HepG2 (cell line): ENCODE measurements at regions not wholly inside any gene's neighbourhood (a gene's known extent, or its start where the extent isn't known, plus 50 kb on each side); places are given as distances from the start of the nearest gene placed in this dataset.

Source experiments
- ATAC-seq: fragments of 200-7000 bp; cut with Tn5 transposase; 3 replicates; pipeline ENCODE4 v1.9.1; 2020; ENCODE audit warnings: mild to moderate bottlenecking, moderate library complexity
- BruUV-seq: library from RNA; stranded (reverse); fragments of 400-500 nt; replicated peaks from 2 replicates; lab custom pipeline; 2021; lab: Mats Ljungman, UMichigan
- CTCF ChIA-PET: fragments of 300-600 bp; formaldehyde crosslinking; extraction: SDS; loops from one replicate; lab custom pipeline; 2021; ENCODE audit warnings: low total read pairs, inconsistent platforms, low intra/inter-chr PET ratio; lab: Yijun Ruan, JAX
- POLR2A ChIA-PET: fragments of 350-600 bp; sonication (Branson Sonifier 250); formaldehyde crosslinking; loops from one replicate; lab custom pipeline; 2020; ENCODE audit warnings: antibody characterized with exemption, inconsistent platforms; lab: Yijun Ruan, JAX
- DNase-seq: peaks from one replicate; pipeline ENCODE4 v3.0.0-alpha.2; 2015; ENCODE audit warnings: low spot score
- FAIRE-seq: peaks from 3 replicates; lab custom pipeline; 2011; peaks lifted over from hg19 to GRCh38; lab: Jason Lieb, UNC
- H2AFZ ChIP-seq: one replicate; pipeline ENCODE4 v1.6.1; 2011; ENCODE audit warnings: low read length, inconsistent platforms
- H3K27ac ChIP-seq: fragments of 300-600 bp; 3 replicates; pipeline ENCODE4 v1.8.0; 2011; ENCODE audit warnings: mixed run types, mild to moderate bottlenecking, mixed read lengths, low read length, inconsistent platforms; ENCODE audit not compliant: insufficient read depth; ENCODE audit errors: extremely low read length
- H3K27me3 ChIP-seq, 2 experiments: fragments of 200-600 bp in 1 of 2; 2 replicates in 1 of 2; 3 replicates in 1 of 2; pipeline versions ENCODE4 v1.6.0 to v1.8.0; 2011; ENCODE audit warnings: low read length in 2 of 2, mild to moderate bottlenecking in 2 of 2, moderate library complexity in 2 of 2, inconsistent platforms in 1 of 2; ENCODE audit not compliant: insufficient read depth in 2 of 2, control insufficient read depth in 1 of 2
- H3K36me3 ChIP-seq, 2 experiments: fragments of 200-600 bp in 1 of 2; replicated peaks in 1 of 2; 2 replicates in 1 of 2; 3 replicates in 1 of 2; pipeline versions ENCODE4 v1.5.1 to v1.8.0; 2011; ENCODE audit warnings: low read length in 2 of 2, inconsistent platforms in 1 of 2; ENCODE audit not compliant: insufficient read depth in 2 of 2, control insufficient read depth in 1 of 2
- H3K4me1 ChIP-seq: 2 replicates; pipeline ENCODE4 v1.5.1; 2012; ENCODE audit warnings: low read length, inconsistent platforms; ENCODE audit not compliant: insufficient read depth
- H3K4me2 ChIP-seq: 2 replicates; pipeline ENCODE4 v1.6.0; 2011; ENCODE audit warnings: low read depth, low read length, inconsistent platforms
- H3K4me3 ChIP-seq, 3 experiments: fragments of 200-600 bp in 1 of 3; sonication (generic), shearing (Covaris generic) in 1 of 3; replicated peaks in 1 of 3; 2 replicates each; pipeline ENCODE4 v1.5.1; 2011 to 2016; ENCODE audit warnings: low read length in 3 of 3, inconsistent platforms in 2 of 3, low read depth in 2 of 3, mild to moderate bottlenecking in 2 of 3, control low read depth in 1 of 3, mixed read lengths in 1 of 3; ENCODE audit not compliant: insufficient read depth in 1 of 3
- H3K79me2 ChIP-seq: one replicate; pipeline ENCODE4 v1.6.1; 2011; ENCODE audit warnings: low read length, inconsistent platforms; ENCODE audit not compliant: insufficient read depth
- H3K9ac ChIP-seq: 2 replicates; pipeline ENCODE4 v1.6.0; 2011; ENCODE audit warnings: mild to moderate bottlenecking, low read depth, low read length, inconsistent platforms; ENCODE audit not compliant: insufficient read depth
- H3K9me3 ChIP-seq: 2 replicates; pipeline ENCODE4 v1.5.1; 2012; ENCODE audit warnings: mild to moderate bottlenecking, low read length
- H4K20me1 ChIP-seq: 2 replicates; pipeline ENCODE4 v1.6.0; 2011; ENCODE audit warnings: inconsistent platforms, mild to moderate bottlenecking, low read length, moderate library complexity; ENCODE audit not compliant: insufficient read depth
- ADNP ChIP-seq: sonication (generic); formaldehyde crosslinking; IDR thresholded peaks from 2 replicates; pipeline ENCODE4 v1.4.0; 2020; ENCODE audit warnings: missing genetic modification reagents
- ATRX ChIP-seq: sonication (generic); formaldehyde crosslinking; IDR thresholded peaks from 2 replicates; pipeline ENCODE4 v1.4.0; 2020; ENCODE audit warnings: missing genetic modification reagents, borderline replicate concordance
- GPN1 ChIP-seq: sonication (generic); formaldehyde crosslinking; IDR thresholded peaks from 2 replicates; pipeline ENCODE4 v1.5.1; 2020; ENCODE audit warnings: missing genetic modification reagents, borderline replicate concordance
- JUNB ChIP-seq: sonication (generic); formaldehyde crosslinking; IDR thresholded peaks from 2 replicates; pipeline ENCODE4 v1.8.0; 2022; ENCODE audit warnings: missing genetic modification reagents, mild to moderate bottlenecking, borderline replicate concordance
- KDM4B ChIP-seq: sonication (generic); formaldehyde crosslinking; IDR thresholded peaks from 2 replicates; pipeline ENCODE4 v1.4.0; 2020; ENCODE audit warnings: missing genetic modification reagents
- NR1H2 ChIP-seq: sonication (generic); formaldehyde crosslinking; IDR thresholded peaks from 2 replicates; pipeline ENCODE4 v1.8.1; 2022; ENCODE audit warnings: low read depth, missing genetic modification reagents, borderline replicate concordance
- POLR2AphosphoS2 ChIP-seq: IDR thresholded peaks from 2 replicates; pipeline ENCODE4 v1.6.1; 2011; ENCODE audit warnings: low read depth, low read length, improper control_type of control experiment
- SNAPC2 ChIP-seq: sonication (generic); formaldehyde crosslinking; IDR thresholded peaks from 2 replicates; pipeline ENCODE4 v1.8.1; 2022; ENCODE audit warnings: mild to moderate bottlenecking, missing genetic modification reagents
- SP2 ChIP-seq: sonication (generic); formaldehyde crosslinking; IDR thresholded peaks from 2 replicates; pipeline ENCODE4 v1.5.1; 2020; ENCODE audit warnings: mild to moderate bottlenecking, missing genetic modification reagents
- SRSF1 ChIP-seq: fragments of 200-400 bp; formaldehyde crosslinking; optimal IDR thresholded peaks from 2 replicates; pipeline ENCODE3; 2017; ENCODE audit warnings: mild to moderate bottlenecking, low read depth, low read length, moderate library complexity
- TRIM22 ChIP-seq: fragments of 450-650 bp; IDR thresholded peaks from 2 replicates; pipeline ENCODE4 v1.6.1; 2017
- ZFYVE20 ChIP-seq: sonication (generic); formaldehyde crosslinking; IDR thresholded peaks from 2 replicates; pipeline ENCODE4 v1.8.0; 2023; ENCODE audit warnings: low read depth, mild to moderate bottlenecking, moderate library complexity, missing genetic modification reagents, borderline replicate concordance
- ZNF264 ChIP-seq: sonication (generic); formaldehyde crosslinking; IDR thresholded peaks from 2 replicates; pipeline ENCODE4 v1.4.0; 2020; ENCODE audit warnings: missing genetic modification reagents
- ZNF276 ChIP-seq: sonication (generic); formaldehyde crosslinking; IDR thresholded peaks from 2 replicates; pipeline ENCODE4 v1.4.0; 2020; ENCODE audit warnings: mild to moderate bottlenecking, low read depth, missing genetic modification reagents
- ZZZ3 ChIP-seq: sonication (generic); formaldehyde crosslinking; IDR thresholded peaks from 2 replicates; pipeline ENCODE4 v1.4.0; 2020; ENCODE audit warnings: missing genetic modification reagents, mild to moderate bottlenecking, borderline replicate concordance
- WGBS: methylation state at CpG from one replicate; pipeline ENCODE4 v1.1.6; 2017; ENCODE audit warnings: low lambda C conversion rate; 5-methylcytosine and 5-hydroxymethylcytosine counted together
- in situ Hi-C: cut with HindIII; loops from 2 replicates; pipeline ENCODE4 v1.10.0; 2017; ENCODE audit warnings: low pct_unique_long_range_greater_than_20kb; ENCODE audit not compliant: extremely low pct_ligation_motif_present
- intact Hi-C: fragments of 100-400 bp; cut with micrococcal nuclease; formaldehyde crosslinking; loops from one replicate; pipeline ENCODE4 v1.10.0; 2022; ENCODE audit not compliant: unreplicated experiment

DNA sequence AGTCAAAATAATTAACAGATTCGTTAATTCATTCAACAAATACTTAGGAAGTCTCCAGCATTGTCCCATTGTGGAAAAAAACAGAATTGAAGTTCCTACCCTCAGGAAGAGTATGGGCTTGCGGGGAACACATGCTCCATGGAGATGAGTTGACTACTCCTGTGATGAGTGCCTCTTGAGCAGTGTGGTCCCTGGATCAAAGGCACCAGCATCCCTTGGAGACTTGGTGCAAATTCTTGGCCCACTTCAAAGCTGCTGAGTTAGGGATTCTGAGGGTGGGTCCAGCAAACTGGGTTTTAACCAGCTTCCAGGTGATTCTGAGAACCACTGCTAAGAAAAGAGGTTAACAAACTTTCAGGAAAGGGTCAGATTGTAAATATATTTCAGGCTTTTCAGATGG is 361.6 kb downstream of the MYCN start:
- DNase-seq (no peak), FAIRE-seq (no peak), ATAC-seq (no peak)
- Histone ChIP-seq H4K20me1 (no peaks in the 10 kb centered on the region), H3K4me3 (no peak overlapping the region), H3K36me3 (no peaks in the 10 kb centered on the region), H3K27me3 (peaks cover 0 to 5% of the 10 kb centered on the region in 2 experiments; a peak in 2 of 5 replicates), H3K4me2 (no peak overlapping the region), H3K27ac (no peak overlapping the region), H3K9me3 (no peaks in the 10 kb centered on the region), H2AFZ (no peak overlapping the region), H3K9ac (no peak overlapping the region), H3K79me2 (no peaks in the 10 kb centered on the region), H3K4me1 (no peaks in the 10 kb centered on the region)
- intact Hi-C loops = no loop called here
- ChIA-PET POLR2A (no interaction called here), CTCF (no interaction called here)
- TF ChIP-seq ZFYVE20 (no peak), SNAPC2 (no peak), SRSF1 (no peak), TRIM22 (no peak), NR1H2 (no peak), ZZZ3 (CRISPR knock-in tag) (no peak), KDM4B (CRISPR knock-in tag) (no peak), GPN1 (CRISPR knock-in tag) (no peak), ZNF264 (no peak), POLR2AphosphoS2 (no peak), JUNB (no peak), SP2 (no peak), ZNF276 (no peak), ADNP (no peak), ATRX (CRISPR knock-in tag) (no peak)
- in situ Hi-C loops = no loop called here
- BruUV-seq = no TSS peak
- WGBS = 42% methylated on average over 2 of the region's 2 CpGs
